Upper lobe of left lung (tissue), 4 donors: ENCODE measurements at regions not wholly inside any gene's neighbourhood (a gene's known extent, or its start where the extent isn't known, plus 50 kb on each side); places are given as distances from the start of the nearest gene placed in this dataset.

Experiments
- CTCF ChIP-seq, 6 experiments: fragments of 450-650 bp in 4 of 6; fragments of 200-600 bp in 2 of 6; sonication (generic) in 2 of 6; IDR thresholded peaks; one replicate each; pipeline ENCODE4 v1.5.1; 2016 to 2019; ENCODE audit warnings: antibody characterized with exemption in 6 of 6
- EP300 ChIP-seq, 4 donors: sonication (generic); formaldehyde crosslinking; IDR thresholded peaks; one replicate each; pipeline ENCODE4 v1.5.1; 2017; ENCODE audit warnings: antibody characterized with exemption in 4 of 4, control low read depth in 2 of 4

- TF ChIP-seq CTCF (IDR thresholded peaks at IDR 0.05) (no peak), EP300 (IDR thresholded peaks at IDR 0.05) (no peak)
Observed at GRCh38 chr2:154620471-154620870, 78.0 kb upstream of the KCNJ3 start.
